ENCODE measurements at regions not wholly inside any gene's neighbourhood (a gene's known extent, or its start where the extent isn't known, plus 50 kb on each side); places are given as distances from the start of the nearest gene placed in this dataset.
"Not testable (repeated sequence)": the region's sequence is repeated elsewhere in the genome, so short reads cannot be mapped to it uniquely, and the experiment has no call there.

- no peak overlapping the region for H3K4me3 ChIP-seq (ENCODE audit: low read length in 2 of 2)
- peaks cover 0 to 3% of the 10 kb centered on the region in 2 donors for H3K4me1 ChIP-seq (ENCODE audit: control insufficient read depth in 2 of 2, insufficient read depth in 2 of 2, low read length in 2 of 2)
- WGBS: 0% methylated on average over 1 of the region's 1 CpG
- no peaks in the 10 kb centered on the region for H3K36me3 ChIP-seq (ENCODE audit: control insufficient read depth in 2 of 2, insufficient read depth in 2 of 2, low read length in 1 of 2)
- H3K9me3 ChIP-seq (ENCODE audit: control insufficient read depth in 2 of 2, insufficient read depth in 1 of 2, low read length in 1 of 2): no peaks in the 10 kb centered on the region
- DNase-seq (ENCODE audit: low read depth in 6 of 9, low spot score in 9 of 9): no peak
- H3K27me3 ChIP-seq (ENCODE audit: control insufficient read depth in 2 of 2, insufficient read depth in 1 of 2, low read length in 1 of 2): no peaks in the 10 kb centered on the region
- no peak overlapping the region for H3K27ac ChIP-seq (ENCODE audit: low read depth in 1 of 2, low read length in 1 of 2)
These were observed 50.6 kb upstream of the SLC44A3 start for GRCh38 chr1:94769551-94769950.

DNA sequence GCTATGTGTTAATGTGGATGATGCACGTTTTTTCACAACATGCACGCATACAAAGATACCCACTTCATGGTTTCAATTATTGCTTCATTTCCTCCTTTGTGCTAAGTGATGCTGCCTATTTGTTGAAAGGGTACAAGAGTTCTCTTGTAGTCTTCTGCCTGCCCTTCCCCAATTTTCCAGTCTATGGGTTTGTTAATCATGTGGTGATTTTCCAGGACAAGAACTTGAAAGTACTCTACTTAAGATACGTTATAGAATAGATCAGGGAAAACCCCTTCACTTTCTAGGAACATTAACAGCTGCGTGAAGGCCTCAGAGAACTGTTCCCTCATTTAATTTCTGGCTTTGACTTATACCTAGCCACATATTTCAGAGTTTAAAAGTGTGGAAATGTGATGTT, 52.1 kb upstream of the SLC44A3 start:
- Histone ChIP-seq H3K4me3 (ENCODE audit: low read length in 2 of 2) (no peak overlapping the region), H3K27ac (ENCODE audit: low read depth in 1 of 2, low read length in 1 of 2) (no peak overlapping the region), H3K27me3 (ENCODE audit: control insufficient read depth in 2 of 2, insufficient read depth in 1 of 2, low read length in 1 of 2) (no peaks in the 10 kb centered on the region), H3K9me3 (ENCODE audit: control insufficient read depth in 2 of 2, insufficient read depth in 1 of 2, low read length in 1 of 2) (no peaks in the 10 kb centered on the region), H3K36me3 (ENCODE audit: control insufficient read depth in 2 of 2, insufficient read depth in 2 of 2, low read length in 1 of 2) (no peaks in the 10 kb centered on the region), H3K4me1 (ENCODE audit: control insufficient read depth in 2 of 2, insufficient read depth in 2 of 2, low read length in 2 of 2) (no peaks in the 10 kb centered on the region)
- WGBS: 92% methylated on average over 4 of the region's 4 CpGs
- no peak for DNase-seq (ENCODE audit: low read depth in 6 of 9, low spot score in 9 of 9)

DNA sequence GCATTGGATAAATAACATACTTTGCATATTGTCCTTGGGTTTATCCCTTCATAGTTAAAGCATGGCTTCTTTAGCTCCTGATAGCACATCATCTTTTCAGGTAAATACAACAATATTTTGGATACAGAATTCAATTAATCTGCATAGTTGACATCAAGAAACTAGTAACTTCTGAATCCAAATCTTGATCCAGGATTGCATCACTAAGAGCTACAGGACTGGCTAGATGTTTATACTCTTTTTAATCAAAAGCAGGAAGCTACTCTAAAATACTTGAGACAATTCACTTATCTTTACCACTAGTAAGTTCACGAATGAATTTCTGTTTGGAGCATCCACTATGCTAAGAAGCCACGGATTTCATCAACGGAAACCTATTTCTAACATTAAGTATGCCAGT, 54.2 kb upstream of the SLC44A3 start:
- WGBS: 97% methylated on average over 3 of the region's 3 CpGs
- Histone ChIP-seq H3K9me3 (ENCODE audit: control insufficient read depth in 2 of 2, insufficient read depth in 1 of 2, low read length in 1 of 2) (no peaks in the 10 kb centered on the region), H3K4me3 (ENCODE audit: low read length in 2 of 2) (no peak overlapping the region), H3K4me1 (ENCODE audit: control insufficient read depth in 2 of 2, insufficient read depth in 2 of 2, low read length in 2 of 2) (no peaks in the 10 kb centered on the region), H3K27ac (ENCODE audit: low read depth in 1 of 2, low read length in 1 of 2) (no peak overlapping the region), H3K27me3 (ENCODE audit: control insufficient read depth in 2 of 2, insufficient read depth in 1 of 2, low read length in 1 of 2) (no peaks in the 10 kb centered on the region), H3K36me3 (ENCODE audit: control insufficient read depth in 2 of 2, insufficient read depth in 2 of 2, low read length in 1 of 2) (no peaks in the 10 kb centered on the region)
- no peak for DNase-seq (ENCODE audit: low read depth in 6 of 9, low spot score in 9 of 9)

- Histone ChIP-seq H3K4me3 (ENCODE audit: low read length in 2 of 2) (no peak overlapping the region), H3K9me3 (ENCODE audit: control insufficient read depth in 2 of 2, insufficient read depth in 1 of 2, low read length in 1 of 2) (no peaks in the 10 kb centered on the region), H3K27me3 (ENCODE audit: control insufficient read depth in 2 of 2, insufficient read depth in 1 of 2, low read length in 1 of 2) (no peaks in the 10 kb centered on the region), H3K36me3 (ENCODE audit: control insufficient read depth in 2 of 2, insufficient read depth in 2 of 2, low read length in 1 of 2) (no peaks in the 10 kb centered on the region), H3K4me1 (ENCODE audit: control insufficient read depth in 2 of 2, insufficient read depth in 2 of 2, low read length in 2 of 2) (peaks cover 0 to 15% of the 10 kb centered on the region in 2 donors), H3K27ac (ENCODE audit: low read depth in 1 of 2, low read length in 1 of 2) (no peak overlapping the region)
- DNase-seq (ENCODE audit: low read depth in 6 of 9, low spot score in 9 of 9): no peak
These were observed 61.0 kb upstream of the SLC44A3 start for GRCh38 chr1:94759188-94759587.

GRCh38 chr1:94757931-94758330, 62.2 kb upstream of the SLC44A3 start:
- Histone ChIP-seq H3K27ac (ENCODE audit: low read depth in 1 of 2, low read length in 1 of 2) (no peak overlapping the region), H3K36me3 (ENCODE audit: control insufficient read depth in 2 of 2, insufficient read depth in 2 of 2, low read length in 1 of 2) (no peaks in the 10 kb centered on the region), H3K4me3 (ENCODE audit: low read length in 2 of 2) (no peak overlapping the region), H3K27me3 (ENCODE audit: control insufficient read depth in 2 of 2, insufficient read depth in 1 of 2, low read length in 1 of 2) (no peaks in the 10 kb centered on the region), H3K4me1 (ENCODE audit: control insufficient read depth in 2 of 2, insufficient read depth in 2 of 2, low read length in 2 of 2) (peaks cover 0 to 15% of the 10 kb centered on the region in 2 donors), H3K9me3 (ENCODE audit: control insufficient read depth in 2 of 2, insufficient read depth in 1 of 2, low read length in 1 of 2) (no peaks in the 10 kb centered on the region)
- WGBS: 94% methylated on average over 7 of the region's 7 CpGs
- DNase-seq (ENCODE audit: low read depth in 6 of 9, low spot score in 9 of 9): no peak

DNA sequence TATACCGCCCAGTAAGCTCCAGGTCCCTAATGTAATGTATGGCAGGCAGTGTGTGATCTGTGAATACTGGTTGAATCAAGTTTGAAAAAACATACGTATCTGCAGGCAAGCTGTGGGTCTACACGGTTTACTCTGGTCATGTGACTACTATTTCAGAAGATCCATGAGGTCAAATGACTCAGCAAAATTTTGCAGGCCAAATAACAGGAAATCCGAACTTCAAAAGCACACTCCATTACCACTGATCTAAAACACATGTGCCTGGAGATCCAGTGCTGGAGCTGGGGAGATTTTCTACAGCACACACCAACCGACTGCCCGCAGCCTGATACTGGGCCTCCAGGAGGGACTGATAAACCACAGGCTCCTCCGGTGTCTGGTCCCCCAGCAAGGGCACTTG, 64.5 kb upstream of the SLC44A3 start:
- H3K4me1 ChIP-seq (ENCODE audit: control insufficient read depth in 2 of 2, insufficient read depth in 2 of 2, low read length in 2 of 2): peaks cover 0 to 15% of the 10 kb centered on the region in 2 donors
- no peaks in the 10 kb centered on the region for H3K9me3 ChIP-seq (ENCODE audit: control insufficient read depth in 2 of 2, insufficient read depth in 1 of 2, low read length in 1 of 2)
- H3K36me3 ChIP-seq (ENCODE audit: control insufficient read depth in 2 of 2, insufficient read depth in 2 of 2, low read length in 1 of 2): no peaks in the 10 kb centered on the region
- H3K27me3 ChIP-seq (ENCODE audit: control insufficient read depth in 2 of 2, insufficient read depth in 1 of 2, low read length in 1 of 2): no peaks in the 10 kb centered on the region
- DNase-seq (ENCODE audit: low read depth in 6 of 9, low spot score in 9 of 9): peak; percentile 24 to 79 (median 53)
- H3K4me3 ChIP-seq (ENCODE audit: low read length in 2 of 2): no peak overlapping the region
- WGBS: 22% methylated on average over 7 of the region's 7 CpGs
- H3K27ac ChIP-seq (ENCODE audit: low read depth in 1 of 2, low read length in 1 of 2): peak overlapping the region in 1 of 2 donors; percentile 55

DNA sequence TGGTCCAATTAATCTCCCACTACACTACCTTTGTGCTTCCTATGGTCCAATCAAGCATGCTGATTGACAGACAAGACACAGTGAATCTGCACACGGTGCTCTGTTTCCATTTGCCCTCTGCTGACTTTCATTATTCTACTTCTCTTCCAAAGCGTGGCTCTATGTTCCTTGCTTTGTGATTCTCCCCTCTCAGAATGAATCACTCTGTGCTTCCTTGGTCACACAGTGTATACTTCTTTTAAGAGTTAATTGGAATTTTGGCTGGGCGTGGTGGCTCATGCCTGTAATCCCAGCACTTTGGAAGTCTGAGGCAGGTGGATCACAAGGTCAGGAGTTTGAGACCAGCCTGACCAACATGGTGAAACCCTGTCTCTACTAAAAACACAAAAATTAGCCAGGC, 65.1 kb upstream of the SLC44A3 start:
- not testable (repeated sequence) for DNase-seq (ENCODE audit: low read depth in 6 of 9, low spot score in 9 of 9); H3K9me3 ChIP-seq (ENCODE audit: control insufficient read depth in 2 of 2, insufficient read depth in 1 of 2, low read length in 1 of 2); H3K36me3 ChIP-seq (ENCODE audit: control insufficient read depth in 2 of 2, insufficient read depth in 2 of 2, low read length in 1 of 2); H3K27ac ChIP-seq (ENCODE audit: low read depth in 1 of 2, low read length in 1 of 2); H3K27me3 ChIP-seq (ENCODE audit: control insufficient read depth in 2 of 2, insufficient read depth in 1 of 2, low read length in 1 of 2); H3K4me3 ChIP-seq (ENCODE audit: low read length in 2 of 2)
- peaks cover 0 to 15% of the 10 kb centered on the region in 2 donors for H3K4me1 ChIP-seq (ENCODE audit: control insufficient read depth in 2 of 2, insufficient read depth in 2 of 2, low read length in 2 of 2)
- 91% methylated on average over 3 of the region's 3 CpGs for WGBS

- Histone ChIP-seq H3K4me1 (ENCODE audit: control insufficient read depth in 2 of 2, insufficient read depth in 2 of 2, low read length in 2 of 2) (peaks cover 0 to 15% of the 10 kb centered on the region in 2 donors), H3K27me3 (ENCODE audit: control insufficient read depth in 2 of 2, insufficient read depth in 1 of 2, low read length in 1 of 2) (no peaks in the 10 kb centered on the region), H3K27ac (ENCODE audit: low read depth in 1 of 2, low read length in 1 of 2) (no peak overlapping the region), H3K4me3 (ENCODE audit: low read length in 2 of 2) (no peak overlapping the region), H3K9me3 (ENCODE audit: control insufficient read depth in 2 of 2, insufficient read depth in 1 of 2, low read length in 1 of 2) (no peaks in the 10 kb centered on the region), H3K36me3 (ENCODE audit: control insufficient read depth in 2 of 2, insufficient read depth in 2 of 2, low read length in 1 of 2) (no peaks in the 10 kb centered on the region)
- 83% methylated on average over 4 of the region's 4 CpGs for WGBS
- no peak for DNase-seq (ENCODE audit: low read depth in 6 of 9, low spot score in 9 of 9)
These were observed 65.6 kb upstream of the SLC44A3 start for GRCh38 chr1:94754570-94754969.

DNA sequence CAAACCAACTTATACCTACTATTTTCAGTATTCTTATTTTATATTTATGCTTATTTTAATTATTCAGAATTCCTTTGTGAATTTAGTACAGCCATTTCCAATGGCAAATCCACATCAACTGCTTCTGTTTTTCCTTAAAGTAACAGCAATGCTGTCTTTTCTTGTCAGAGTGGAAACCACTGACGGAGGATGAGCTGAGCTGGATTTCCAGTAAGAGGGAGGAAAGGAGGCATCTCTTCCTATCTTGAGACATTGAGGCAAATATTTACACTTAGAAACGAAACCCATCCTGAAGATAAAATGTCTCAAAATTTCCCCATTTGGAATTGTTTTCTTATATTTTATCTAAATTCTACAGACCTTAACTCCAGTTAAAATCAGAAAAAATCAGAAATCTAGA, 66.1 kb upstream of the SLC44A3 start:
- Histone ChIP-seq H3K36me3 (ENCODE audit: control insufficient read depth in 2 of 2, insufficient read depth in 2 of 2, low read length in 1 of 2) (no peaks in the 10 kb centered on the region), H3K9me3 (ENCODE audit: control insufficient read depth in 2 of 2, insufficient read depth in 1 of 2, low read length in 1 of 2) (no peaks in the 10 kb centered on the region), H3K27me3 (ENCODE audit: control insufficient read depth in 2 of 2, insufficient read depth in 1 of 2, low read length in 1 of 2) (no peaks in the 10 kb centered on the region), H3K4me1 (ENCODE audit: control insufficient read depth in 2 of 2, insufficient read depth in 2 of 2, low read length in 2 of 2) (peaks cover 0 to 15% of the 10 kb centered on the region in 2 donors), H3K27ac (ENCODE audit: low read depth in 1 of 2, low read length in 1 of 2) (no peak overlapping the region), H3K4me3 (ENCODE audit: low read length in 2 of 2) (no peak overlapping the region)
- 97% methylated on average over 2 of the region's 2 CpGs for WGBS
- DNase-seq (ENCODE audit: low read depth in 6 of 9, low spot score in 9 of 9): no peak

Data from thymus (tissue), 11 donors.